ENCODE measurements at regions not wholly inside any gene's neighbourhood (a gene's known extent, or its start where the extent isn't known, plus 50 kb on each side); places are given as distances from the start of the nearest gene placed in this dataset.

GRCh38 chr2:196268538-196269338 lies 97.4 kb upstream of the STK17B start:
- Mint-ChIP-seq H3K9me3 (no peaks in the 10 kb centered on the region), H3K27me3 (ENCODE audit: insufficient read depth, low read depth, poor library complexity) (no peaks in the 10 kb centered on the region), H3K4me3 (no peak overlapping the region), H3K27ac (peak overlapping the region; percentile 16), H3K4me1 (peaks cover 7% of the 10 kb centered on the region; the same call in 2 of the 3 replicates), H3K36me3 (ENCODE audit: low read depth) (no peaks in the 10 kb centered on the region)
- H3K4me2 ChIP-seq: no peak overlapping the region
- no peaks in the 10 kb centered on the region for H4K20me1 ChIP-seq (replicated peaks; ENCODE audit: insufficient read depth)
- H3K9me2 ChIP-seq (ENCODE audit: insufficient read depth): no peaks in the 10 kb centered on the region
- no peak for ATAC-seq
- no peaks in the 10 kb centered on the region for H3K79me2 ChIP-seq (replicated peaks; ENCODE audit: insufficient read depth)
- TF ChIP-seq STAT1 (IDR thresholded peaks at IDR 0.05; ENCODE audit: unreplicated experiment) (no peak), NANOG (IDR thresholded peaks at IDR 0.05; ENCODE audit: borderline replicate concordance) (no peak), ETS1 (IDR thresholded peaks at IDR 0.05) (no peak)
- no peak overlapping the region for H3K4me3 ChIP-seq
- H2AFZ ChIP-seq: no peak overlapping the region
- no peak for DNase-seq (ENCODE audit: low spot score)
- no peaks in the 10 kb centered on the region for H3K27me3 ChIP-seq (ENCODE audit: insufficient read depth)
- no peaks in the 10 kb centered on the region for H3K4me1 ChIP-seq (ENCODE audit: insufficient read depth)
- no peak overlapping the region for H3K27ac ChIP-seq (ENCODE audit: low read depth)
- no peaks in the 10 kb centered on the region for H3K36me3 ChIP-seq (ENCODE audit: insufficient read depth)
- H3F3A ChIP-seq (replicated peaks; ENCODE audit: low read depth): no peaks in the 10 kb centered on the region

GRCh38 chr2:196271795-196272194 lies 100.4 kb upstream of the STK17B start:
- peaks cover 6% of the 10 kb centered on the region; the same call in 2 of the 3 replicates for H3K4me1 Mint-ChIP-seq
- peak overlapping the region; percentile 36; the same call in 1 of the 2 replicates for H3K27ac Mint-ChIP-seq

More at GRCh38 chr2:196271795-196272194, 100.4 kb upstream of the STK17B start:
- Mint-ChIP-seq H3K27me3 (ENCODE audit: insufficient read depth, low read depth, poor library complexity) (no peaks in the 10 kb centered on the region), H3K4me3 (no peak overlapping the region), H3K9me3 (no peaks in the 10 kb centered on the region), H3K36me3 (ENCODE audit: low read depth) (no peaks in the 10 kb centered on the region)
- DNase-seq (ENCODE audit: low spot score): no peak
- Histone ChIP-seq H3K4me3 (no peak overlapping the region), H3K79me2 (replicated peaks; ENCODE audit: insufficient read depth) (no peaks in the 10 kb centered on the region), H3K9me2 (ENCODE audit: insufficient read depth) (no peaks in the 10 kb centered on the region), H3K27me3 (ENCODE audit: insufficient read depth) (no peaks in the 10 kb centered on the region), H3K36me3 (ENCODE audit: insufficient read depth) (no peaks in the 10 kb centered on the region), H3F3A (replicated peaks; ENCODE audit: low read depth) (no peaks in the 10 kb centered on the region), H3K4me2 (no peak overlapping the region), H3K27ac (ENCODE audit: low read depth) (no peak overlapping the region), H4K20me1 (replicated peaks; ENCODE audit: insufficient read depth) (no peaks in the 10 kb centered on the region), H3K4me1 (ENCODE audit: insufficient read depth) (no peaks in the 10 kb centered on the region), H2AFZ (no peak overlapping the region)
- TF ChIP-seq CTCF (conservative IDR thresholded peaks at IDR 0.05; ENCODE audit: low read depth in 2 of 2) (no peak), EZH2phosphoT487 (IDR thresholded peaks at IDR 0.05; ENCODE audit: unreplicated experiment) (no peak), EZH2 (IDR thresholded peaks at IDR 0.05; ENCODE audit: low read depth, unreplicated experiment) (no peak), STAT1 (IDR thresholded peaks at IDR 0.05; ENCODE audit: unreplicated experiment) (no peak), ETS1 (IDR thresholded peaks at IDR 0.05) (no peak), POLR2AphosphoS5 (IDR thresholded peaks at IDR 0.05; ENCODE audit: low read depth) (no peak), ZNF331 (CRISPR knock-in tag; IDR thresholded peaks at IDR 0.05; ENCODE audit: low read depth) (no peak)
- ATAC-seq: no peak

Measured in GM23338 (cell line).